GM12872 (cell line): ENCODE measurements at regions not wholly inside any gene's neighbourhood (a gene's known extent, or its start where the extent isn't known, plus 50 kb on each side); places are given as distances from the start of the nearest gene placed in this dataset.
A peak's percentile ranks its signal among the peaks of the same experiment; 100 is the strongest.

ENCODE experiments used
- TF ChIP-seq, protein P1 (sequence below): IDR thresholded peaks from 3 replicates; pipeline ENCODE4 v1.5.1; 2011; ENCODE audit warnings: low read depth, mild to moderate bottlenecking, low read length, moderate library complexity; ENCODE audit not compliant: insufficient read depth

DNA sequence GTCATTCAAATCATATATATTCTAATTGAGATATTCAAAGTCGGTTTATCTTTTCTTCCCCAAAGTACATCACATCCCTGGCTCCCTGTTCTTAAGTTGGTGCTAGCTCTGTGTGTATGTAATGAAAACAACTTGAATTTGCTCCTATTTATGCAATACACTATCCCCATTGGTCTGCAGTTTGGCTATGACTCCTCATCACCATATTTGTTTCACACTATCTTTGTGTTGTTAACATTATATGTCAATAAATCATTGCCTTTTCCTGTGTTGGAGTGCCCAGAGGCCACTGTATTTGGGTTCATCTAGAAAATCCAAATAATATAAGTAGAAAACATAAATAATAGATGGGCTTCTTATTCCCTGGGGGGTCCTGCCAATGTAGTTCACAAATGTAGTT lies 306.6 kb upstream of the TENM4 start:
- TF ChIP-seq, protein P1, sequence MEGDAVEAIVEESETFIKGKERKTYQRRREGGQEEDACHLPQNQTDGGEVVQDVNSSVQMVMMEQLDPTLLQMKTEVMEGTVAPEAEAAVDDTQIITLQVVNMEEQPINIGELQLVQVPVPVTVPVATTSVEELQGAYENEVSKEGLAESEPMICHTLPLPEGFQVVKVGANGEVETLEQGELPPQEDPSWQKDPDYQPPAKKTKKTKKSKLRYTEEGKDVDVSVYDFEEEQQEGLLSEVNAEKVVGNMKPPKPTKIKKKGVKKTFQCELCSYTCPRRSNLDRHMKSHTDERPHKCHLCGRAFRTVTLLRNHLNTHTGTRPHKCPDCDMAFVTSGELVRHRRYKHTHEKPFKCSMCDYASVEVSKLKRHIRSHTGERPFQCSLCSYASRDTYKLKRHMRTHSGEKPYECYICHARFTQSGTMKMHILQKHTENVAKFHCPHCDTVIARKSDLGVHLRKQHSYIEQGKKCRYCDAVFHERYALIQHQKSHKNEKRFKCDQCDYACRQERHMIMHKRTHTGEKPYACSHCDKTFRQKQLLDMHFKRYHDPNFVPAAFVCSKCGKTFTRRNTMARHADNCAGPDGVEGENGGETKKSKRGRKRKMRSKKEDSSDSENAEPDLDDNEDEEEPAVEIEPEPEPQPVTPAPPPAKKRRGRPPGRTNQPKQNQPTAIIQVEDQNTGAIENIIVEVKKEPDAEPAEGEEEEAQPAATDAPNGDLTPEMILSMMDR = no peak

DNA sequence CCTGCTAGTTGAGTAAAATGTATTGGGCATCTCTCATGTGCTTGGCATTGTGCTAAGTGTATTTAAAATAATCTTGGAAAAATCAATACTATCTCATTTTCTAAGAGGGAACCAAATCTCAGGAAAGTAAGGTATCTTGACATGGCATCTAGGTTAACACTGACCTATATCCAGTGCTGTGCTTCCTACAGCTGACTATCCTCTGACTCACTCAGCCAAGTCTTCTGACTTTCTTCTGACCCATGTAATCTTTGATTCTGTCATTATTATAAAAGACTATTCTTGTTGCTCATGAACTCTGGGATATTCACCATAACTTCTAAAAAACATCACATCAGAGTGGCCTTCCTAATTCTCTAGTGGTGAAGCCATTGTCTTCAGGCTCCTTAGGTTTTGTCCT lies 304.1 kb upstream of the TENM4 start:
- TF ChIP-seq, protein P1 = no peak

DNA sequence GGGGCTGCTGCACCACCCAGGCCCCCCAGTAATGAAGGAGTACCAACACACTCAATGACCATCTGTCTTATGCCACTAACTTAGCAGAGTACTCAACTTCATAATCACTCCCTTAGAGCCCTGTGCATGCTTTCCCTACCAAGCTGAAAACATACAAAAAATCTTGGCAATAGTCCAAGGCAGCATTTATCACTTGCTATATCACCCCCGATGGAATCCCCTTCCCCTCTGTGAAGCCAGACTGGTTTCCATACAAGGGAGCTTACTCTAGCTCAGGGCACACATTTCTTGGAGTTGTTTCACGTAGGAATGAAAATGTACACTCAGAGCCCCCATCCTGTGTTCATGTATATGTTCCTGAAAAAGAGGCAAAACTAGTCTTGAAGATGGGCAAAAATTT lies 301.3 kb upstream of the TENM4 start:
- TF ChIP-seq, protein P1 = no peak

DNA sequence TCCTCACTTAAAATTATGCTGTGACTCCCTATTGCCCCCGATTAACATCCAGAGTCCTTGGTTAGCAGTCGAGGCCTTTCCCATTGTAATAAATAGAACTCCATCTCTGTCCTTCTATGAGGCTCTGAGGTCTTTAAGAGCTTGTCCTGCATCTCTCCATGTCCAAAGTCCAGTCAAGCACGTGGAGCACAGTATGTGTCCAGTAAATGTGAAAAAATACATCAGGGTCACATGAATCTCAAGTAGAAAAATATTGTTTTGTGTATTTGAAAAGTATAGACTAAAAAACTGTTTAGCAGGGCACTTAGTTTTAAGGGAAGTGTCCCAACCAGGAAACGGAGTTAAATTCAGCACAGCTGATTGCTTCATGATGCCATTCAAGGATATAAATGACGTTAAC lies 298.8 kb upstream of the TENM4 start:
- TF ChIP-seq, protein P1 = no peak

DNA sequence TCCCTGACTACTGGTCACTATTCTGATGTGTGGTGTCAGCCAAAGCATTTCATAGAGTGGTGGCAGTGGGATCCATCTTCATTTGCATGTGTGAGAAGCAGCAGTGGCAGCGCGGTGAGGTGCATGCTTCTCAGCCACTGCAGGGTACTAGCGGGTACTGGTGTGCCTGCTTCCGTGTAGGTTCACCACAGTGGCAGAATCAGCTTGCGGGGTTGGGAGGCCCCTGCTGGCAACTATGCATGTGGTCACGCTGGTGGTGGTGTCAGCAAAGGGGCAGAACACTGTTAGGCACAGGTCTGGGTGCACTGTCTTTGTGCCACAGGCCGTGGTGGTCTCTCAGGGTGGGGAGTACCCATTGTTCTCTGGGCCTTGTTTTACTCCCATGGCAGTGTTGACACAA lies 286.4 kb upstream of the TENM4 start:
- TF ChIP-seq, protein P1 = no peak

DNA sequence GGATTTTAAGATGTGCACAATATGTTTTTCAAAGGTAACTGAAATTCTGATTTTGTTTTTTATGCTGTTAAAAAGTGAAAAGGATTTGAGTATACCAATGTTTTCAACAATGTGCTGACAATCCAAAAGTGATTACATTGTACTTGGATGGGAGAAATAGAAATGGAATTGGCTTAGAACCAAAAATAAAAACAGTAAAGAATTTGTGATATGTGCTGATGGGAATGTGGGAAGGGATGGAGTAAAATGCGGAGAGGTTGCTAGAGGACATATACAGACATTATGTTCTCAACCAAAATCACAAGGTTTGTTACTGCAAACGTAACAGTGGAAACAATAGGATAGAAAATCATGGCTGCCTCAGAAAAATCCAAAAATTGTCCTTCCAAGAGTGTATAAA lies 279.3 kb upstream of the TENM4 start:
- TF ChIP-seq, protein P1 = no peak

DNA sequence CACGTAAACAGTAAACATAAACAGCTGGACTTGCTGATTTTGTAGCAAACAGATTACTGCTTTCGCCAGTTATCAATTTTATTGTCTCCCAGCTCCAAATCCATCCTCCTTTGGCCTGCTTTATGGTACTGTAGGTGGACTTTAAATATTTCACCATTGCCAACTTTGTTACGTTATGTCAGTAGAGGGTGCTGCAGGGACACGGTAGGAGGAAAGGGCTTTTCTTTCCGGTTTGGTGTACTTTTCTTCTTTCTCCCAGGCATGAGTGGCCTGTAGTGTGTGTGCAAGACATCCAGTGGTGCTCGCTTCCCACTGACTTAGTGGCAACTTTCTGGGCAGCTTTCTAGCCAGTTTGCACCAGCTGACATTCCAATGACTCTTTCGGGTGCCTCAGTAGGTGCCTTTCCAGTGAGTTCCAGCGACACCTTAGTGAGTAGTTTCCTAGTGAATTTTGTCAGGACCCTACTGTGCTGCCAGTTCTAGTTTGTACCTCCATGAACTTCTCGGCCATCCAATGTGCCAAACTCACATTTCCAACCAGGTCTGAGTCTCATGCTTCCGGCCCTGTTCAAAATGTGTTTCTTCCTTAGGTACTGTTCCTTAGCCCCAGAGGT lies 267.6 kb upstream of the TENM4 start:
- TF ChIP-seq, protein P1 = peak; percentile 64
